LHCN-M2 (cell line): ENCODE measurements at regions not wholly inside any gene's neighbourhood (a gene's known extent, or its start where the extent isn't known, plus 50 kb on each side); places are given as distances from the start of the nearest gene placed in this dataset.

Experiments
- DNase-seq: peaks from one replicate; pipeline ENCODE4 v3.0.0-alpha.2; 2012; ENCODE audit warnings: low read depth

DNA sequence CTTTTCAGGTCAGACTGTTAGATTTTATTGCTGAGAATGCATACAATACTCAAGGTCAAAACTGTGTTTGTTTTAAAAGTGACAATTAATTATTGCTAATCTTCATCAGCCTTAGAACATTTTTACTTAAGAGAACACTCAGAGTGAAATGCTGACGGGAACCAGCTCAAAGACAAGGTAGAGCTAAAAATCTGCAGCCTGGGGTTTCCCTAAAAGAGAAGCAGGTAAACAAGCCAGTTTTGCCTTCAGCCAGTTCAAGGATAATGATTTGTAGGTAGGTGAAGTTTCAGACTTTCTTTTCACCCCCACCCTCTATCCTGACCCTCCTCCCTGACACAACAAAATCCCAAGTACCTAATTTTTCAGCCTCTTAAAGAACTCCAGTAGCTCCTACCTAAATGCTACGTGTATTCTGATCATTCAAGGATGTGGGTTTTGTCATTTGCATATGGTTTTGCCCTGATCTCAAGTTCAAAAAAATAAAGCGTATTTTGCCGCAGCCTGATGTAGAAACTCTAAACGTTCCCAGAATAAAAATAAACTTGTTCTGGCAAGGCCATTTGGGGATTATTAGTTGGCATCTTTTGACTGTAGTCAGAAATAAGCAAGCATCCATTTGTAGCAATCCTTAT is 407.2 kb downstream of the EFNA5 start:
- DNase-seq: no peak

DNA sequence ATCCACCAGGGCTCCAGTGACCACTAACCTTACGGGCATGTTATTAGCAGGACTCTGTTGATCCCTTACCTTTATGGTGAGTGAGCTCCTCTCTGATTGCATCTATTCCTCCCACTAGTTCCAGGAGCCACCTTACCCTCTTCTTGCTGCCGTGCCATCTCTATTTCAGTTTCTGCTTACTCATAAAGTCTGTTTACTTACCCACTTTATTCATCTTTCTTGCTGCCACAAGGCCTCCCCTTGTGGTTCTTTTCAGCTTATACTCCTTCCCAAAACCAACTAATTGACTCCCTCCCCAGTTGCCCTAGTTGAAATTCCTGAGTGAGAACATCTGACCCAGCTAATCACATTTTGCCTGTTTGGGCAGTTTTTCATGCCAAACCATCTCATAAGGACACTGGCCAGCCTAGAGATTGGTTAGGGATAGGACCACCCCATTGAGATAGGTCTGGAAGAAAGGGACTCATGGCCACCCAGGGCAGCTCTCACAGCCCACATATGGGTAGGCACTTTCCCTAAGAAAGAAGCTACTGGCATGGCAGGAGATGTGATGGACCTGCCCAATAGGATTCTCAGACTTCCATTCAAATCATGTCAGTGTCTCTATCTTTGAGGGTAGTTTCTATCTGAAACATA is 412.7 kb downstream of the EFNA5 start:
- peak; percentile 85 for DNase-seq

DNA sequence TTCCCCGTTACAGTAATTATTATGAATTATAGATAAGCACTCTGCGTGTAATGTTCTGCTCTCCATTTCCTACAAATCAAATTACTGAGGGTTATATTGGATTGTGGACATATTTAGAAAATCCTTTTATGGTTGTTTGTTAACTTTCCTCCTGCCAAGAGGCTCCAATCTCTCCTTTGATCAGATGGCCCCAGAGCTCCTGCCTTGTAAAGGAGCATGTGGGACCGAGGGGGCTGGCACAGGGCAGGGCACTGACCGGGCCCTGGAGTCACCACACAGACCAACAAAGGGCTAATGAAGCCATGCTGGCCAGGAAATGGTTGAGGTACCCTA is 415.9 kb downstream of the EFNA5 start:
- no peak for DNase-seq

DNA sequence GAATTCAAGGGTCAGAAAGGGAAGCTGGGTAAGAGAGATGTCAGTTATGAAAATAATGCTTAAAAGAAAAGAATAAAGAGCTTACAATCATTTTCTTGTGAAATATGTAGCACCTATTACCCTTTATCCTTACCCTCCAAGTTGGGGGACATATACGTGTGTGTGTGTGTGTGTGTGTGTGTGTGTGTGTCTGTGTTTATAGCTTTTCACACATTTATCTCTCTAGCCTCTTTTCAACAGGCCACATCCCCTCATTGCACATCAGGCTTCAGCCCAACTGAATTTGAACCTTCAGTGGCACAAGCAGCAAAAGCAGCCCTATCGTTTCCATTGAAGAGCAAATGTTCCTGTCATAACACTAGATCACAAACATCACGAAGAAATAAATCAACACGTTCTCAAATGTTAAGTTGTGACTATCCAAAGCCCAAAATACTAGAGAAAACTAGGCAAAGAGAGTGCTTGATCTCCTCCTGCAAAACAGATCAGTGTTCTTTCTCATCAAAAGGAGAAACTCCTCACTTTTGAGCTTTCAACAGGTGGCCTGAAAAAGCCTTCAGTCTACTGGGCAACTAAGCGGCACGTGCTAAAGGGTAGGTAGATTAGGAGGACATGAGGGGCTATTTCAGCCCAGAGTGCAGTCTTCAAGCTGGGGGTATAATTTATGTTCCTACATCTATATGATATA is 416.4 kb downstream of the EFNA5 start:
- no peak for DNase-seq

DNA sequence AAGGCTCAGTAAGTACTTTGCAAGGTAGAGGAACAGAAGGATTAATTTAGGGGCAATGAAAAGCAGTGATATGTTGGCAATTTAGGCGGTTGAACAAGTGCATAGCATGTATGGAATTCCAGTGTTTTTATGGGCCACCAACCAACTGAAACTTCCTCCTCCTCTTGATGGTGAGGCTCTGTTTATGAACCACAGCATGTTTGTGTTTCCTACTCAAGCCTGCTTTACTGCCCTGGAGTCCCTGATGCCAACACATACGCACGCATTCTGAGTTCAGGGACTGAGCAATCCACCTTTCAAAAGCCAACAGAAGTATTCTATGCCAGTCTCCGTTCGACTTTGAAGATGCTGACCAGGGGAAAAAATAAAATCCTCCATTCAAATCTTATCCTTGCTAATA is 417.5 kb downstream of the EFNA5 start:
- DNase-seq: no peak

DNA sequence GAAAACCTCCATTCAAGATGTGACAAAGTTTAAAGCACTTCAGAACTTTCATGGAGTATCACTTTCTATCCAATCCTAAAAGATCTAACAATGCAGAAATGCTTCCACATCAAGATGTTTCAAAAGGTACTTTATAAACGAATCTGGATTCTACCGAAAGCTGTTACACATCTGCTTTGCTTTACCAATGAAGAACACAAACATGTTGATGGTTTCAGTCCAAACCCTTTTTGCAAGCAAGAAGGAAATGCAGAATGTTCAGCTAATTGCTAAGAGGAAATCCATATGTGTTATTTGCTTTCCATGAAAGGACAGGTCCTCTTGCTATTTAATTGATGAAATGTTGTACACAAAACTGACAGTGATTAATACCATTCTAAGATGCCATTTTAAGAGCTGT is 419.6 kb downstream of the EFNA5 start:
- no peak for DNase-seq

DNA sequence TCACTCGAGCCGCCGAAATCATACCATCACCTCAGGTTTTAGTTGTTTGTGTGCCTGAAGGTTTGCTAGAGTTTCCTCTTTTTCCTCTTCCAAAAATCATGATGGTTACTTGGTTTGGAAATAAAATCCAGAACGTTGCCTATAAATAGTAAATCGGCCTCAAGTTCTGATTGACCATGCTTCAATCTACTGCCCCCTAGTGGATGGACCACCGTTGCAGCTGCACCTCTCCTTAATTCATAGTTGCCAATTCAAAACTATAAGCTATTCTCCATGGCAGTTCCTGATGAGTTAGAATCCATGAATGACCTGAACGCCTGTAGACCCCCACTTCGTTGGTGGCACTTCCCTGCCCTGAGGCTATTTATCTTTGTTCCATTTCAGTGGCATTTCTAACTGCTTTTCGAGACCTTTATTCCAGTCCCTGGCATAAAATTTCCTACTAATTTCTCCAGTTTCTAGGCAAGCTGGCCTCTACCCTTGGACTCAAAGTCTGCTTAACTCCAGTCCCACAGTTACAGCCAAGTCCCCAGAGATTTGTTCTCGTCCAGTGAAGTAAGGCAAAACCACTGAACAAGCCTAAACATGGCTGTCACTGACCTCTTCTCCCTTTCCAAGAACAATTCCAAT is 422.6 kb downstream of the EFNA5 start:
- DNase-seq: peak; percentile 54

DNA sequence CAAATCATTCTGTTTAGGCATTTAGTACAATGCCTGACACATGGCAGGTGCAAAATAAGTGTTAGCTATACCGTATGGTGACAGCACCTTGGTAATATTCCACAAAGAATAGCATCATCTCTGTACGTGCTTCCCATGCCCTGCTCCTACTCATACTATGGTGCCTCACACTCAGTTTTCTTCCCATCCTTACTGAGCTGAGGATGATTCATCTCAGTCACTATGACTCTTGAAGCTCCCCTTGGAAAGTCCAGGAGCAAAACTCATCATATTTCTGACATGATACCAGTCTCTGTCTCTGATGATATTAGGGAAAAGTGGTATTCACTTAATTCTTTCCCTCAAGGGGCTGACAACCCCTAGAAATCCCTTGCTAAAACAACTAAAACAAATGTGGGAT is 423.3 kb downstream of the EFNA5 start:
- peak; percentile 54 for DNase-seq

DNA sequence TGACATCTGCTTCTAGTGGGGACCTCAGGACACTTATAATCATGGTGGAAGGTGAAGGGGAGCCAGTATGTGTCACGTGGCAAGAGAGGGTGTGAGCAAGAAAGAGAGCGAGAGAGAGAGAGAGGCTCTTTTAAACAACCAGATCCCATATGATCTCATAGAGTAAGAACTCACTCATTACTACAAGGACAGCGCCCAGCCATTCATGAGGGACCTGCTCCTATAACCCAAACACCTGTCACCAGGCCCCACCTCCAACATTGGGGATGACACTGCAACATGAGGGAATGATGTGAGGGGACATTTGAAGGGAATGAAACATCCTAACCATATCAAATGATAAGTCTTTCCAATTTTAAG is 427.5 kb downstream of the EFNA5 start:
- DNase-seq: no peak

DNA sequence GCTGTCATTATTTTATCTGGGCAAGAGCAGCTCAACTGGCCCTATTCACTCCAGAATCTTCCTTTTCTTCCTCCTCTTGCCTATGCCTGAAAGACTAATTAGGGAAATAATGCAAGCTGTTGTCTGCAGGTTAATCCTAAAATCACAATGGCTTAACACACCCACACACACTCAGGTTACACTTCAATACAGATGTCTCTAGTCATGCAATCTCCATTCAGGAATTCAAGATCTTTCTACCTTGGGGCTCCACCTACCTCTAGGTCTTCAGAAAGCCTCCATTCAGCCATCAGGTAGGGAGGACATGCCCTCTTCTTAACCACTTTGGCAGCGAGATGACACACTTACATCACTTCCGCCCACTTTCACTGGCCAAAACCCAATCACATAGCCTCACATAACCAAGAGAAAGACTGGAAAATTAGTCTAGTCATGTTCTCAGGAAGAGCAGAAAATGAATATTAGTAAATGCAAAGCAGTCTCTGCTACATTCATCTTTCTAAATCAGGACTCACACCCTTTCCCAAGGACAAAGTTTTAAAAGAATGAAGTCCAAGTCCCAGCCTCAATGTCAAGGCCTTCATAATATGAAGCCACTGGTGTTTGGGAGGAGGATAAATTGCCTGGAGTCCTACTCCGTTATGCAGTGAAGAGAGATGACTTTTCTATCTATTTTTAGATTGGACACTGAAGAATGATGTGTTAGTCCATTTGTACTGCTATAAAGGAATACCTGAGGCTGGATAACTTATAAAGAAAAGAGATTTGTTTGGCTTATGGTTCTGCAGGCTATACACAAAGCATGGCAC is 428.1 kb downstream of the EFNA5 start:
- DNase-seq: no peak

DNA sequence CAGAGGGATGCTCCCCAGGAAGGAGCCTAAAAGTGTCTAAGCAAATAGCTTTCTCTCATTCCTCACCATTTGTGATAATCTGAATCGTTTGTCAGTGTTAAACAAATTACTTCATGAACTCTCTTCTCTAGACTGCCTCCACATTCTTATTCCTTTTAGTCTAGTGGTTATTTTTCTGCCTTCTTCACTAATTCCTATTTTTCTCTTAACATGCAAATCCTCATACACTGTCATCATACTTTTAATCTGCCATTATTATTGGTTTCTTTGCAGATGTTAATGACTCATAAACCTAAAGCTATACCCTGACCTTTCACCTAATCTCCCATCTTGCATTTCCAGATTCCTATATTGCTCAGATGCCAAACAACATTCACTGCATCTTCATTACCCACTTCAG is 428.9 kb downstream of the EFNA5 start:
- no peak for DNase-seq

DNA sequence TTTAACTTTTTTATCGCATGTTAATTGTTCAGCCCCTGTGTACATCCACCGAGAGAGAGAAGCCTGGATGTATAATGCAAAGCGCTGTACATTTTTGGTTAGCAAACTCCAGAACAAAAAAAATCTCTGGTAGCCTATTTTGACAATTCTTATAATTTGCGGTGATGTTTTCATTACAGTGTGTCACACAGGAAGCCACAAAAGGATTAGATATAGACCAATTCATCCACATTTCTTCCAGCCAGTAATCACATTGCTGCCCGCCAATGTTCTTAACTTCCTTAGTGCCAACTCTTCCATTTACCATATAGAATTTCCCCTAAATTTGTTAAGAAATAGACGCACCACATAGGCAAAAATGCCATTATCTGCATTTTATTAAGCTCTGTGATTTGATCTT is 435.6 kb downstream of the EFNA5 start:
- no peak for DNase-seq

DNA sequence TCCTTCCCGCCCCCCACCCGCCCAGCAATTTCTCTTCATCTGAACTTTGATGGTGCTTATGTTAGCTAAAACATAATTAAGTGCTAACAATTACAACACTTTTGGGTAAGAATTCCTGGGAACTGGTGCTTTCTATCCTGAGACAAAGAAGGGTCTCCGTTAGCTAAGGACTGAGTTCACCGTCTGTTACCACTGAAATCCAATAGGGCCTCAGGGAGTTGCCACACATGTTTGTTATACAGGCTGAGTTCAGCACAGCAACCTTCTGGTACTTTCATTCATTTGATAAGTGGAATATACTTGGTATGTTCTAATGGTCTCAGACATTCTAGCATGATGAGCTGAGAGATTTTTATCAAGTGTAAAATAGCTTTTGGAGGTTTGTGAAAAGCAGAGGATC is 437.9 kb downstream of the EFNA5 start:
- DNase-seq: no peak

DNA sequence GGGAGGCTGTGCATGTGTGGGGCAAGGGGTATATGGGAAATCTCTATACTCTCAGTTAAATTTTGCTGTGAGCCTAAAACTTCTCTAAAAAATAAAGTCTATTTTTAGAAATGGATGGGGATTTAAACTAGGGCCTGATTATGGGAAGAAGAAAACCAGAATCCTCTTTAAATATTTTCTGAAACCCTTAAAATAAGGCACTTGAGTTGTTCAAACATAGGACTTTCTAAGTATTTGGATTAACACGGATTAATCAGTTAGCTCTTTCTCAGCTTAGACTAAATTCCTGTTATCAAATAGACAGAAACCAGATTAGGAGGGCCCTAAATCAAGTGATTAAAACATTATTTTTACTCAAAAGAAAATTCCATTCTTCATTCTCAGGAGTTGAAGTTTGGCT is 438.4 kb downstream of the EFNA5 start:
- no peak for DNase-seq

DNA sequence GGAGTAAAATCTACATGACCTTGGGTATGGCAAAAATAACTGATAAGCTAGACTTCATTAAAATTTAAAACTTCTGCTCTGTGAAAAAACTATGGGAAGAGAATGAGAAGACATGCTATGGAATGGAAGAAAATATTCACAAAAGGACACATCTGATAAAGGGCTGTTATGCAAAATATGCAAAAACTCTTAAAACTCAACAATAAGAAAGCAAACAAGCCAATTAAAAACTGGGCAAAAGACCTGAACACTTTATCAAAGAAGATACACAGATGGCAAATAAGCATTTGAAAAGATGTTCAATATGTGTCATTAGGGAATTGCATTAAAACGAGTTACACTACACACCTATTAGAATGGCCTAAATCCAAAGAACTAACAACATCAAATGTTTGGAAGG is 439.5 kb downstream of the EFNA5 start:
- no peak for DNase-seq

DNA sequence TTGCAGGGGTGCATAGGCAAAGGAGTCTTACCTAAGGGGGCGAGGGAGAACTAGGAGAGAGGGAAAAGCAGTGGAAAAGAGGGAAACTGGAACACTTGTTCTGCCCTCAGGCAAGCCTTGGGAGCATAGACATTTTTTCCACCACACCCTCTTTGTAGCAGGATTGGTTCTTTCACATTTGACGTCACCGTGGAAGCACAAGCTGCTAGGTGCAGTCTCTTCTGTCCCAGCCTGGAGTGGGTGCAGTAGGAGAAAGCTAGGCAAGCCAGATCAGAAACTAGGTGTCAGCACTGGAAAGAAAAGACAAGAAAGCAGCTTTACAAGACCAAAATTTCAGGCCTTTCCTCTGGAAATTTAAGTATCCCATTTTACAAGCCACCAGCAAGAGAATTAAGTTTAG is 440.4 kb downstream of the EFNA5 start:
- no peak for DNase-seq

DNA sequence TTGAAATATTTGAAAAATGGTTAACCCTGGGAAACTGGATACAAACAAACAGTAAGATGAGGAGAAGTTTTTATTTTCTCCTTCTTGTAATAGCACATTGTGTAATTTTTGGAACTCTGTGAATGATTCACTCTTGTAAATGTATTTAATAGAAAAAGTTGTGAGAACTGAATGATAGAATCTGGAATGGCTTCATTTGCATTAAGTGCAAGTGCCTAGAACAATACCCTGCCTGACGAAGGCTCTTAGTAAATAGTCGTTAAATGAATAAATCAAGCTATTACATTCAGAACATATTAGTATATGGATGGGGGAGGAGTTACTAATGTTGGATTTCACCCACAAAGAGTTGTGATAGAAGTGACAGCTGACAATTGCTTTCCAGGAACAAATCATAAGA is 442.5 kb downstream of the EFNA5 start:
- no peak for DNase-seq

DNA sequence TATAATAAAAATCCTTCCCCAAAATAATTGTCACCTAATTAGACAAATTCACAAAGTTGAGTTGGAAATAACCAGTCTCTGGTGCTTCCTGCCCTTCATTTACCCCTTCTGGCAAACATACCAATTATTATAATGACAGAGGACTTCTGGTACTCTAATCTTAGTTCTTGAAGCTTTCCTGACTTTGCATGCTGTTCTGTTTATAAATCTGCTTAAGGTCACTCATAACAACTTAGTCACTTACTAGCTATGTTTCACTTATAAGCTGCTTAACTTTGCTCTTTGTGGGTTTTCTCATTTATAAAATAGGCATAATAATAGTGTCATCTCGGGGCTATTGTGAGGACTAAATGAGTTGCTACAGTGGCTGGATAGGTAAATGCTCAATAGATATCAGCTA is 446.5 kb downstream of the EFNA5 start:
- DNase-seq: no peak

DNA sequence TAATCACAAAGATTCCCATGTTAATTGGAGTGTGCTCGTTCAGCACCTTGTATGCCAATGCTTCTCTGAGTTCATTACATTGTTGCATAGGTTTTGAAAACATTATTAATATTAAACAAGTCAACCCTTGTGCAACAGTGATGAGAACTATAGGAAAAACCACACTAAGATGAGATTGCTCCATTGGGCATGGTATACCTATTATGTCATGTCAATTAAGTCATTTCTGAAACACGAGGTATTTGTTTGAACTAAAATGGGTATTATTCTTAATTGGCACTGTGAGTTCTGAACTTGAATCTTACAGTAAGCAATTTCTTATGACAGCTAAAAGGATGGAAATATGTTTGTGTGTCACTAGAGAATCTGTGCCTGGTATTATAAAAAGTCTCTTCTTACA is 447.7 kb downstream of the EFNA5 start:
- DNase-seq: no peak

DNA sequence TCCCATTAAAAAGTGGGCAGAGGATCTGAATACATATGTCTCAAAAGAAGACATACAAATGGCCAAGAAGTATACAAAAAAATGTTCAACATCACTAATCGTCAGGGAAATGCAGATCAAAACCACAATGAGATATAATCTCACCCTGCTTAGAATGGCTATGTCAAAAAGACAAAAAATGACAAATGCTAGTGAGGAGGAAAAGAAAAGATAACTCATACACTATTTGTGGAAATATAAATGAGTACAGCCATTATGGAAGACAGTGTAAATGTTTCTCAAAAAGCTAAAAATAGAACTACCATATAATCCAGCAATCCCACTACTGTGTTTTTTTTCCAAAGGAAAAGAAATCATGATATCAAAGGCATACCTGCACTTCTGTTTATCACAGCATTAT is 450.7 kb downstream of the EFNA5 start:
- DNase-seq: peak; percentile 24

DNA sequence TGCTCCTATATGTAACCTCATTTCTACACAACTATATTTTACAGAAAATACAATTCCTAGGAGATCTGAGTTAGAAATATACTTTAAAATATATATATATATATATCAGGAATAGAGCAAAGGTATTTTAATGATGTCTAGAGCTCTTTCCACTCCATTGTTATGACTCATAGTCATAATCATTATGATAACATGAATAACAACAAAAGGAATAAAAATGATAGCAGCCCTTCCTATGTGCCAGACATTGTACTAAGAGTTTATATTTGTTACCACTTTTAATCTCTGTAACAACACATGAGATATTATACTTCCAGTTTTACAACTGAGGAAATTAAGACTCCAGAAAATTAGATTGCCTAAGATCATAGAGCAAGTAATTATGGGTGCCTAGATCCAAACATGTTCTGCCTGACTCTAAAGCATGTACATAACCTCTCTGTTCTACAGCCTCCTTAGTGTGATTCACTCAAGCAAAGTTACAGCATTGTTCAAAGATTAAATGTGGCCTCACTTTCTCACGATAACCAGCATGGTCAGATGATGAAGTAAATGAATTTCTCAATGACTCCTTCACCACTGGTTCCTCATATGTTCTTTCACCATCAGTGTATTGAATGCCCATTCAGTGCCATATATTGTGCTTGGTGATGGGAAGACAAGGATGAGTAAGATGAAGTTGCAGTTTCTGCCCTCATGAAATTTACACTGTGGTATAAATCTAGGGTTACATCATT is 452.1 kb downstream of the EFNA5 start:
- DNase-seq: peak; percentile 78
